Ovary (tissue), 7 donors: ENCODE measurements at regions not wholly inside any gene's neighbourhood (a gene's known extent, or its start where the extent isn't known, plus 50 kb on each side); places are given as distances from the start of the nearest gene placed in this dataset.

ENCODE experiments used
- DNase-seq, 5 donors: peaks; one replicate each; pipeline ENCODE4 v3.0.0-alpha.2; 2019 to 2020
- H3K27ac ChIP-seq, 2 donors: fragments of 200-600 bp; one replicate each; pipeline versions ENCODE4 v1.5.1 to v1.8.0; 2019 to 2022
- H3K27me3 ChIP-seq: fragments of 200-600 bp; one replicate; pipeline ENCODE4 v1.8.0; 2022
- H3K36me3 ChIP-seq: fragments of 200-600 bp; sonication (generic); one replicate; pipeline ENCODE4 v1.5.1; 2019
- H3K4me1 ChIP-seq: one replicate; pipeline ENCODE4 v1.8.1; 2013; ENCODE audit warnings: mild to moderate bottlenecking, moderate library complexity; ENCODE audit not compliant: insufficient read depth
- H3K4me3 ChIP-seq: fragments of 200-600 bp; sonication (generic); one replicate; pipeline ENCODE4 v1.5.1; 2017
- H3K9me3 ChIP-seq, 2 donors: fragments of 200-600 bp in 1 of 2; sonication (generic) in 1 of 2; one replicate each; pipeline versions ENCODE4 v1.5.1 to v1.8.1; 2013 to 2019; ENCODE audit warnings: mild to moderate bottlenecking in 1 of 2, moderate library complexity in 1 of 2
- CTCF ChIP-seq, 3 donors: fragments of 450-650 bp in 2 of 3; fragments of 200-600 bp in 1 of 3; IDR thresholded peaks; one replicate each; pipeline versions ENCODE4 v1.5.1 to v1.8.0; 2016 to 2022; ENCODE audit warnings: antibody characterized with exemption in 3 of 3, mild to moderate bottlenecking in 1 of 3
- EP300 ChIP-seq: sonication (generic); formaldehyde crosslinking; IDR thresholded peaks from one replicate; pipeline ENCODE4 v1.6.1; 2017; ENCODE audit warnings: antibody characterized with exemption
- POLR2A ChIP-seq: fragments of 450-650 bp; IDR thresholded peaks from one replicate; pipeline ENCODE4 v1.6.1; 2017; ENCODE audit warnings: antibody characterized with exemption, mild to moderate bottlenecking, moderate library complexity
- WGBS, 3 donors: extraction: QIAGEN DNeasy Blood & Tissue Kit in 1 of 3; methylation state at CpG; one replicate each; pipeline versions ENCODE4 v1.1.5 to v1.1.7; 2013 to 2017; 5-methylcytosine and 5-hydroxymethylcytosine counted together
- intact Hi-C, 4 donors: fragments of 100-400 bp; cut with DNase I; formaldehyde crosslinking; loops; one replicate each; pipeline versions ENCODE4 v1.11.0 to v1.15.1; 2022 to 2023
- donor health status: DM: no; HTN: no; CAD: no; lungs with moderate emphysema.
- donor health status: DM: no; HTN: no; CAD: no.
- donor health status: Bipolar disorder and iron deficiency.
- donor health status: DM: no; HTN: no; CAD: no.
- donor health status: DM: yes; HTN: yes; CAD: no.

GRCh38 chr2:35920061-35920460 is 435.5 kb upstream of the CRIM1 start:
- intact Hi-C loops = no loop called here
- Histone ChIP-seq H3K27me3 (no peaks in the 10 kb centered on the region), H3K4me1 (no peaks in the 10 kb centered on the region), H3K27ac (no peak overlapping the region), H3K4me3 (no peak overlapping the region), H3K36me3 (no peaks in the 10 kb centered on the region), H3K9me3 (no peaks in the 10 kb centered on the region)
- TF ChIP-seq CTCF (IDR thresholded peaks at IDR 0.05) (no peak), POLR2A (no peak), EP300 (no peak)
- DNase-seq = no peak

GRCh38 chr2:35915261-35915660 is 440.3 kb upstream of the CRIM1 start:
- DNase-seq = no peak
- intact Hi-C loops = loop anchor here in 1 of 4 donors (5.0 kb wide), 1 partner anchor 722 kb away; no protein-coding TSS in a partner anchor
- H3K27ac ChIP-seq = no peak overlapping the region
- H3K4me1 ChIP-seq = no peaks in the 10 kb centered on the region
- WGBS, 3 donors = 74 to 78% (median 75%) methylated on average over 4 of the region's 4 CpGs
- H3K9me3 ChIP-seq = no peaks in the 10 kb centered on the region
- H3K27me3 ChIP-seq = no peaks in the 10 kb centered on the region
- TF ChIP-seq EP300 (no peak), POLR2A (no peak), CTCF (IDR thresholded peaks at IDR 0.05) (no peak)
- no peaks in the 10 kb centered on the region for H3K36me3 ChIP-seq
- no peak overlapping the region for H3K4me3 ChIP-seq

- TF ChIP-seq POLR2A = no peak
- TF ChIP-seq EP300 = no peak
- no peak for TF ChIP-seq CTCF (IDR thresholded peaks at IDR 0.05)
- no peaks in the 10 kb centered on the region for H3K27me3 ChIP-seq
- 77 to 96% (median 86%) methylated on average over 2 of the region's 2 CpGs for WGBS, 3 donors
- DNase-seq = no peak
- H3K36me3 ChIP-seq = no peaks in the 10 kb centered on the region
- no peak overlapping the region for H3K4me3 ChIP-seq
- intact Hi-C loops = no loop called here
- no peaks in the 10 kb centered on the region for H3K9me3 ChIP-seq
- H3K4me1 ChIP-seq = no peaks in the 10 kb centered on the region
- H3K27ac ChIP-seq = no peak overlapping the region
Observed at GRCh38 chr2:35891936-35892335, 463.6 kb upstream of the CRIM1 start.

- intact Hi-C loops = no loop called here
- H3K9me3 ChIP-seq = no peaks in the 10 kb centered on the region
Observed at GRCh38 chr2:35891528-35891927, 464.1 kb upstream of the CRIM1 start.

More at GRCh38 chr2:35891528-35891927, 464.1 kb upstream of the CRIM1 start:
- Histone ChIP-seq H3K36me3 (no peaks in the 10 kb centered on the region), H3K4me1 (no peaks in the 10 kb centered on the region), H3K4me3 (no peak overlapping the region), H3K27me3 (no peaks in the 10 kb centered on the region), H3K27ac (no peak overlapping the region)
- DNase-seq = no peak
- TF ChIP-seq POLR2A = no peak
- no peak for TF ChIP-seq CTCF (IDR thresholded peaks at IDR 0.05)
- TF ChIP-seq EP300 = no peak
